GM19351 (cell line): ENCODE measurements at regions not wholly inside any gene's neighbourhood (a gene's known extent, or its start where the extent isn't known, plus 50 kb on each side); places are given as distances from the start of the nearest gene placed in this dataset.

Experiments
- ATAC-seq: cut with Tn5 transposase; IDR thresholded peaks from one replicate; pipeline ENCODE4 v1.9.1; 2021; ENCODE audit warnings: mild to moderate bottlenecking, moderate library complexity; ENCODE audit not compliant: unreplicated experiment

DNA sequence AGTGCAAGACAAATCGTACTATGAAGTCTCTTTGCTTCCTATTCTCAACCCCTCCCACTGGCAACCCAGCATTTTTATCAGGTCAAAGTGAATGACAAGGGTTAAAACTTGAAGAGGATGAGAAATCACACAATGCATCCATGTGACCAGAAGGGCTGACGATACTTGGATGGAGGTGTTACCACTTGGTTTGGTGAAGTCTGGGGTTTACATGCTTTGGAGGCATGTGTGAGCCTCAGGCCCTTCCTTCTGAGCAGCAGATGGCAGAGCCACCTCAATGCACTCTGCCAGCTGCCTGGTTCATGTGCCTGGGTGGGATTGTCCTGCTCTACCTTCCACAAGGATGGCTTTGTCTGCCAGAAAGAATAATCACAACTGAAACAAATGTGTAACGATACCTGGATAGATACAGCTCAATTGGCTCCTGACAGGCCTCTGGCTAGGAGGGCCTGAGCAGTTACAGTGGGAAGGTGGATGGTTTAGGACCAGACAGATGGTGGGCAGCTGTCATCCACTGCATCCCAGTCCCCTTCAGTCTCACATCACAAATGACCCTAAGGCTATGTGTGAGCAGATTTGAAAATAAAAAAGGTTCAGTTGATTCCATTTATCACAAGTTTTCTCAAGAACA lies 51.5 kb upstream of the CNIH3 start:
- no peak for ATAC-seq

- ATAC-seq: no peak
Observed at GRCh38 chr1:224565186-224565585, 50.9 kb upstream of the CNIH3 start.

DNA sequence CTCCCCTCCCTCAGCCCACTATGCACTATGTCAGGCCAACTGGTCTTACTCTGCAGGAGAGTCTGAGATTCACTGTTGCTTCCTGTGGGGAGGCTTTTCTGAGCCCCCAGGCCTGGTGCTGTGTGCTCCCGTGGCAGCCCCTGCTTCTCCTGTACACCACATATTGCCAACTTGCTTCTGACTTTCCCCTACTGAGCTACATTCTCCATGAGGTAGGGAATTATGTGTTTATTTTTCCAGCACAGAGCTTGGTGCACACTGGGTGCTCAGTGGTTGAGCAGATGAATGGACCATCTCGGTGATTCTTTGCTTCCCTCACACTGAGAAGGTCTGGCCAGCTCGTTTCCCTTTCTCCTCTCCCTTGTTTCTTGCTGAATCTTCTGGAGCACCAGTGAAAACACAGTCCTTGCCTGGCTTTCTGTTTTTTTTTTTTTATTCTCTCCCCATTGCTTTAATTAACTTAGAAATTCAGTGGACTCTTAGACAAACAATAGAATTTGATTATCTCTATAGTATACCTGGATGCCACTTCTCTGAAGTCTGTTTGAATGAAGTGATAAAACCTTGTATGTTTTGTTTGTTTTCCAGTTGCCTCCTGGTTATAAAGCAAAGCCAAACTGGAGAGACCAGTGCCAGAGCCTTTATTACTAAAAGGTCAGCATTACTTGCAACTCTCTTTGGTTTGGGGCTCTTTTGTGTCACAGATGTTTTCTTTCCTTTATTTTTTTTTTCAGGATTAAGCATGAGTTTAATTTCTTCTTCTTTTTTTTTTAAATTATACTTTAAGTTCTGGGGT lies 50.3 kb upstream of the CNIH3 start:
- ATAC-seq: no peak
